ENCODE measurements at regions not wholly inside any gene's neighbourhood (a gene's known extent, or its start where the extent isn't known, plus 50 kb on each side); places are given as distances from the start of the nearest gene placed in this dataset.

DNA sequence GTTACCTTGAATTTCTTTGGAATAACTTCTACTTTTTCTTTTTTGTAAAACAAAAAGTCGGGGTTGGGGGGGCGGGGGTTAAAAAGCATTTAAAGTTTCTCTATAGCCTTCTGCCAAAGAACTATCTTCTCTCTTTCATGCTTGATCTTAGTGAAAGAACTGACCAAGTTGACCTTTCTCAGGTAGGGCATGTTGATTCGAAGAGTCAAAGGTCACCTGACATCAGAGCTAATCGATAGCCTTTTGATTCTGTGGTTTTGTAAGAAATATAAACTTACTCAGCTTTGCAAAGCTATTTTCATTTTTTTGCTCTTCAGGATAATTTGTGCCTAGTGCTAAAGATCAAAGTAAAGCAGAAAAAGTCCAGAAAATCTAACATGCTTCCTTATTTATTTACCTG, 181.5 kb downstream of the IRS2 start:
- TF ChIP-seq, protein P1, sequence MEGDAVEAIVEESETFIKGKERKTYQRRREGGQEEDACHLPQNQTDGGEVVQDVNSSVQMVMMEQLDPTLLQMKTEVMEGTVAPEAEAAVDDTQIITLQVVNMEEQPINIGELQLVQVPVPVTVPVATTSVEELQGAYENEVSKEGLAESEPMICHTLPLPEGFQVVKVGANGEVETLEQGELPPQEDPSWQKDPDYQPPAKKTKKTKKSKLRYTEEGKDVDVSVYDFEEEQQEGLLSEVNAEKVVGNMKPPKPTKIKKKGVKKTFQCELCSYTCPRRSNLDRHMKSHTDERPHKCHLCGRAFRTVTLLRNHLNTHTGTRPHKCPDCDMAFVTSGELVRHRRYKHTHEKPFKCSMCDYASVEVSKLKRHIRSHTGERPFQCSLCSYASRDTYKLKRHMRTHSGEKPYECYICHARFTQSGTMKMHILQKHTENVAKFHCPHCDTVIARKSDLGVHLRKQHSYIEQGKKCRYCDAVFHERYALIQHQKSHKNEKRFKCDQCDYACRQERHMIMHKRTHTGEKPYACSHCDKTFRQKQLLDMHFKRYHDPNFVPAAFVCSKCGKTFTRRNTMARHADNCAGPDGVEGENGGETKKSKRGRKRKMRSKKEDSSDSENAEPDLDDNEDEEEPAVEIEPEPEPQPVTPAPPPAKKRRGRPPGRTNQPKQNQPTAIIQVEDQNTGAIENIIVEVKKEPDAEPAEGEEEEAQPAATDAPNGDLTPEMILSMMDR (IDR thresholded peaks at IDR 0.05 in 8 of 11, conservative IDR thresholded peaks at IDR 0.05 in 3 of 11): no peak
- TF ChIP-seq POLR2A (IDR thresholded peaks at IDR 0.05): no peak

Data from spleen (tissue), 7 donors.